Mucosa of descending colon (tissue), 3 donors: ENCODE measurements at regions not wholly inside any gene's neighbourhood (a gene's known extent, or its start where the extent isn't known, plus 50 kb on each side); places are given as distances from the start of the nearest gene placed in this dataset.
"Not testable (repeated sequence)": the region's sequence is repeated elsewhere in the genome, so short reads cannot be mapped to it uniquely, and the experiment has no call there.

ENCODE experiments used
- ATAC-seq: fragments of 200-7000 bp; cut with Tn5 transposase; one replicate; pipeline ENCODE4 v1.9.1; 2020; ENCODE audit warnings: mild to moderate bottlenecking, moderate library complexity
- DNase-seq, 3 donors: peaks; one replicate each; pipeline ENCODE4 v3.0.0-alpha.2; 2020
- H3K36me3 ChIP-seq: fragments of 200-600 bp; one replicate; pipeline ENCODE4 v1.8.0; 2021; ENCODE audit warnings: low read depth, mild to moderate bottlenecking
- H3K4me1 ChIP-seq: fragments of 200-600 bp; one replicate; pipeline ENCODE4 v1.8.0; 2021; ENCODE audit warnings: low read depth, mild to moderate bottlenecking
- H3K4me3 ChIP-seq: fragments of 200-600 bp; one replicate; pipeline ENCODE4 v1.8.0; 2021; ENCODE audit warnings: mild to moderate bottlenecking
- H3K9me3 ChIP-seq: fragments of 200-600 bp; one replicate; pipeline ENCODE4 v1.8.0; 2021; ENCODE audit warnings: mild to moderate bottlenecking
- intact Hi-C, 2 donors: fragments of 100-400 bp; cut with DNase I in 1 of 2; cut with micrococcal nuclease in 1 of 2; formaldehyde crosslinking; loops; one replicate each; pipeline versions ENCODE4 v1.11.0 to v1.11.1; 2022; cut with DNase I, micrococcal nuclease
- TF ChIP-seq, protein P1 (sequence below): fragments of 200-600 bp; IDR thresholded peaks from one replicate; pipeline ENCODE4 v1.8.0; 2022; ENCODE audit warnings: antibody characterized with exemption, mild to moderate bottlenecking
- donor health status: DM: no; HTN: no; CAD: no; lungs with moderate emphysema.
- donor health status: DM: no; HTN: no; CAD: no.
- donor health status: DM: no; HTN: yes; CAD: no.

DNA sequence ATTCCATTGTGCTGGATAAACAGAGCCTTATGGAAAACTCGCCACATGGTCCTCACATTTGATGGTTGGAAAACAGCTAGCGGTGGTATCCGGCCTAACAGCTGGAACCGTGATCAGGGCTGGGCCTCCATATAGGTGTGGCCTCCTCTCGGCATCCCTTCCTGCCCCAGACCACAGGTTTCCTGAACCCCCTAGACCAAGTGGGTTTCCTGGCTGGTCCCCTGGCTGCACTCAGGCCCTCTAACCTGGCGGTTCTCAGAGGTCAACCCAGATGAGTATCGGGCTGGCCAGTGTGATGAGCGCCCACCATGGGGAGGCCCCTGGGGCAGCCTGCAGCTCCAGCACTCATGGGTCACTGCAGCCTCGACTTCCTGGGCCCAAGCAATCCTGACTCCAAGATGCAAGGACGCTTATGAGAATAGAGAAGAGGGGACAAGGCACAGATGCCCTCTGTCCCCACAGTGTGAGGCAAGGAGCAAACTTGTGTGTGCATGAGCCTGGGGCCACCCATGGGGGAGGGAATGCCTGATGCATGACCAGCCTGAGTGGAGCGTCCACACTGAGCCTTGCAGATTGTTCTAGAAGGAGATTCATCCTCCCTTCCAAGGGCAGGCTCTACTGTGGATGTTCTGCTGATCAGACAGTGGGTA is 53.4 kb upstream of the WNT7B start:
- DNase-seq: peak in 1 of 3 donors; percentile 23
- TF ChIP-seq, protein P1, sequence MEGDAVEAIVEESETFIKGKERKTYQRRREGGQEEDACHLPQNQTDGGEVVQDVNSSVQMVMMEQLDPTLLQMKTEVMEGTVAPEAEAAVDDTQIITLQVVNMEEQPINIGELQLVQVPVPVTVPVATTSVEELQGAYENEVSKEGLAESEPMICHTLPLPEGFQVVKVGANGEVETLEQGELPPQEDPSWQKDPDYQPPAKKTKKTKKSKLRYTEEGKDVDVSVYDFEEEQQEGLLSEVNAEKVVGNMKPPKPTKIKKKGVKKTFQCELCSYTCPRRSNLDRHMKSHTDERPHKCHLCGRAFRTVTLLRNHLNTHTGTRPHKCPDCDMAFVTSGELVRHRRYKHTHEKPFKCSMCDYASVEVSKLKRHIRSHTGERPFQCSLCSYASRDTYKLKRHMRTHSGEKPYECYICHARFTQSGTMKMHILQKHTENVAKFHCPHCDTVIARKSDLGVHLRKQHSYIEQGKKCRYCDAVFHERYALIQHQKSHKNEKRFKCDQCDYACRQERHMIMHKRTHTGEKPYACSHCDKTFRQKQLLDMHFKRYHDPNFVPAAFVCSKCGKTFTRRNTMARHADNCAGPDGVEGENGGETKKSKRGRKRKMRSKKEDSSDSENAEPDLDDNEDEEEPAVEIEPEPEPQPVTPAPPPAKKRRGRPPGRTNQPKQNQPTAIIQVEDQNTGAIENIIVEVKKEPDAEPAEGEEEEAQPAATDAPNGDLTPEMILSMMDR: no peak

DNA sequence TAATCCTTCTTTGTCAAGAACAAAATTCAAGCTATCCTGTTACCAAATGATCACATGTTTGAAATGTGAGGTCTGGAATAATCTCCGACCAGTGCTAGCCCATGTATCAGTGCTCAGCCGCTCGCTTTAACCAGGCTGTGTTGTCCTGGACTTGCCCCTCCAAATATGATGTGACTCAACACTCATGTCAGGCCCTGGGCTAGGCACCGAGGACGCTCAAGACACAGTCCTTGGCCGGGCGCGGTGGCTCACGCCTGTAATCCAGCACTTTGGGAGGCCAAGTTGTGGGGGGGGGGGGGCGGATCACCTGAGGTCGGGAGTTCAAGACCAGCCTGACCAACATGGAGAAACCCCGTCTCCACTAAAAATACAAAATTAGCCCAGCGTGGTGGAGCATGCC is 54.1 kb upstream of the WNT7B start:
- DNase-seq: no peak
- intact Hi-C loops: no loop called here

More for the DNA sequence above, 53.4 kb upstream of the WNT7B start:
- Histone ChIP-seq H3K4me1 (peaks cover 9% of the 10 kb centered on the region), H3K9me3 (no peaks in the 10 kb centered on the region), H3K4me3 (no peak overlapping the region), H3K36me3 (no peaks in the 10 kb centered on the region)
- intact Hi-C loops: no loop called here
- no peak for ATAC-seq

DNA sequence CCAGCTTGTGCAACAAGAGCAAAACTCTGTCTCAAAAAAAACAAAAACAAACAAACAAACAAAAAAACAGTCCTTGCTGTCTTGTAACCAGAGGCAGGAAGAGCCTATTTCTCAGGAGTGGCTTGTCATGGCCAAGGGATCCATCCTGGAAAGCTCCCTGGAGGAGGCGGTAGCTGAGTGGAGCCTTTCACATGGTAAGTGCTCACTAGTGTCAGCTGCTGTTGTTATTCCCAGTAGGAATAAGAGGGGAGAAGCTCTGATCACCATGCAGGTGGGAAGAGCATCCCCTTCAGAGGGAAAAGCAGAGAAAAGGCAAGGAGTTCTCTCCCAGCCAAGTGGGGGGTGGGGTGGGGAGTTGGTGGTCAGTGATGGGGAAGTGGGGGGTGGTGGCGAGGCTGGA is 54.6 kb upstream of the WNT7B start:
- no peak for ATAC-seq
- intact Hi-C loops: no loop called here
- Histone ChIP-seq H3K36me3 (no peaks in the 10 kb centered on the region), H3K4me3 (no peak overlapping the region), H3K4me1 (peaks cover 9% of the 10 kb centered on the region), H3K9me3 (no peaks in the 10 kb centered on the region)
- no peak for DNase-seq
- TF ChIP-seq, protein P1: no peak

More for the DNA sequence above, 54.1 kb upstream of the WNT7B start:
- H3K4me3 ChIP-seq: no peak overlapping the region
- TF ChIP-seq, protein P1: no peak
- H3K9me3 ChIP-seq: no peaks in the 10 kb centered on the region
- H3K36me3 ChIP-seq: no peaks in the 10 kb centered on the region
- ATAC-seq: no peak
- peaks cover 9% of the 10 kb centered on the region for H3K4me1 ChIP-seq

DNA sequence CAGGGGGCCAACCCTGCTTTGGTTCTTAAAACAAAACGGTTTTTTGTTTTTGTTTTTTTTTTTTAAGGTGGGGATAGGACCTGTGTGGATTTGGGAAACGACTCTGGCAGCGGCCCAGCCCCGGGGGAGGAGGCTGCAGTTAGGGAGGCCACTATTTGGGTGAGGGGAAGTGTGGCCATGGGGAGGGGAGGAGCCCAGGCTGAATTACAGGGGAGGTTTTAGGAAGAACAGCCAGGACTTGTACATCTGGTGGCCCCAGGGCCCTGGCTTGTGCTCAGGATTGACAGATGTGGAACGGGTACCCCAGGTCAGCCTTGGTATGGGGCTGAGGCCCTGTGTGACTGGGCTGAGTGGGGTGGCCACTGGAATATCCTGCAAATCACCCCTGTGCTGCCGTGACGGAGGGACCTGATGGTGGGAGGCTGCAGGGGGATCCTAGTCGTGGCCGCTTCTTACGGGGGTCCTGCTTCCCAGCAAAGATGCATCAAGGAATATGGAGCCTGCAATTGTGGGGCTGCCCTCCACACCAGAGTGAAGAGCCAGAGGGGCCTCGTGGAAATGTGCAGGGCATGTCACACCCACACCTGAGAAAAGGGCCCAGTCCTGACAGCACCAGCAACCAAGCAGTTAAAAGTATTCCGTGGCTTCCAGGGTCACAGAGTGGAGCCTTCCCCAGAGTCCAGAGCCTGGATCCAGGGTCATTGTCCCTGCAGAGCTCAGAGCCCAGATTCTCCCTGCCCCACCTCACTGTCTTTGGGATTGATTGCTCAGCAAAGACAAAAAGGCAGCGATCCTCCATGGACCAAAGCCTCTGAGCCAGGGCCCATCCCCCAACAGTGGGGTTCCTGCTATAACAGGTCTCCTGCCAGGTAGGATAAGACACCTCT is 55.2 kb upstream of the WNT7B start:
- no peak overlapping the region for H3K4me3 ChIP-seq
- peaks cover 8% of the 10 kb centered on the region for H3K4me1 ChIP-seq
- H3K9me3 ChIP-seq: no peaks in the 10 kb centered on the region
- H3K36me3 ChIP-seq: no peaks in the 10 kb centered on the region
- no peak for ATAC-seq
- TF ChIP-seq, protein P1: no peak
- intact Hi-C loops: no loop called here
- peak in 1 of 3 donors; percentile 24 for DNase-seq

DNA sequence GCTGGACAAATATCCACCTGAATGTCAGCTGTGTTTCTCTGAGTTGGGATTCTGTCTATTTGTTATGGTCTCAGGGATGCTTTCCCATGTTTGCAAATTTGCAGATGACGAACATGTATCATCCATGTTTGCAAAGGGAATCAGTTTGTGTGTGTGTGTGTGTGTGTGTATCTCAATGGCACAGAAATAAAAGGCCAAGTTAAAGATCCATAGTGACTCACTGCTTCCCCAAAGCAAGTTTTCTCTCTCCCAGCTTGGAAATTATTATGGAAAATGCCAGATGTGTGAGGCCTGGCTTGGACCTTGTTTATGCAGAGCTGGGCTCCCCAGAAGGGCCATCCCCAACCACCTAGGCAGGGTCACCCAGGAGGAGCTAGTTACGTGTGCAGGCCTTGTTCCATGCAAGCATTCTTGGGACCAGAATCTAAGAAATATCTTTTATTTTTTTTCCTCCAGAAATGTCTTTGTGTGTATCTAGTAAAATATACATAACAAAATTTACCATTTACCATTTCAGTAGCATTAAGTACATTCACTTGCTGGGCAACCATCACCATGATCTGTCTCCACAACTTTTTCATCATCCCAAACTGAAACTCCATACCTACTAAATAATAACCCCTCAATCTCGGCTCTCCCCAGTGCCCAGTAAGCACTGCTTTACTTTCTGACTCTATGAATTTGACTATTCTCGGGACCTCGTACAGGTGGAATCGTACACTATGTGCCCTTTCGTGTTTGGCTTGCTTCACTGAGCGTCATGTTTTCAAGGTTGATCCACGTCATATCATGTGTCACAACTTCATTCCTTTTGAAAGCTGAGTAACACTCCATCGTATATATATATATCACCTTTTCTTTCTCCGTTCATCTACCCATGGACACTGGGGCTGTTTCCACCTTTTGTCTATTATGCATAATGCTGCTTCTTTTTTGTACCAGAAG is 56.6 kb upstream of the WNT7B start:
- intact Hi-C loops: no loop called here
- peaks cover 3% of the 10 kb centered on the region for H3K4me1 ChIP-seq
- TF ChIP-seq, protein P1: no peak
- DNase-seq: no peak
- H3K4me3 ChIP-seq: no peak overlapping the region
- H3K36me3 ChIP-seq: no peaks in the 10 kb centered on the region
- no peaks in the 10 kb centered on the region for H3K9me3 ChIP-seq
- ATAC-seq: no peak

DNA sequence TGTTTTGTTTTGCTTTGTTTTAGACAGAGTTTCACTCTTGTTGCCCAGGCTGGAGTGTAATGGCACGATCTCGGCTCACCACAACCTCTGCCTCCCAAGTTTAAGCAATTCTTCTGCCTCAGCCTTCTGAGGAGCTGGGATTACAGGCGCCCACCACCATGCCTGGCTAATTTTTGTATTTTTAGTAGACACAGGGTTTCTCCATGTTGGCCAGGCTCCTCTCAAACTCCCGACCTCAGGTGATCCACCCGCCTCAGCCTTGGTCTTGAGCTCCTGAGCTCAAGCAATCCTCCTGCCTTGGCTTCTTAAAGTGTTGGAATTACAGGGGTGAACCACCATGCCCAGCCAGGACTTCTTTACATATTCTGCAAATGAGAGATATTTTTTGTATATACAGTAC is 57.5 kb upstream of the WNT7B start:
- H3K4me1 ChIP-seq, H3K4me3 ChIP-seq, H3K9me3 ChIP-seq, intact Hi-C loops, ATAC-seq, H3K36me3 ChIP-seq: not testable (repeated sequence)
- peak in 1 of 3 donors; percentile 21 for DNase-seq
